Activated CD4-positive, alpha-beta T cell treated with anti-CD3 and anti-CD28 coated beads, Interleukin-2, amount 10 ng/mL, durations not matched to agents 24 days and 14 days (primary cell): ENCODE measurements at regions not wholly inside any gene's neighbourhood (a gene's known extent, or its start where the extent isn't known, plus 50 kb on each side); places are given as distances from the start of the nearest gene placed in this dataset.

Experiments used
- DNase-seq: peaks from one replicate; pipeline ENCODE4 v3.0.0; 2022
- H3K27ac Mint-ChIP-seq: one replicate; pipeline ENCODE4 v1.8.0; 2022; ENCODE audit warnings: mild to moderate bottlenecking, mixed read lengths
- H3K27me3 Mint-ChIP-seq: one replicate; pipeline ENCODE4 v1.8.0; 2022; ENCODE audit warnings: mixed read lengths
- H3K36me3 Mint-ChIP-seq: one replicate; pipeline ENCODE4 v1.8.0; 2022; ENCODE audit warnings: low read depth, mild to moderate bottlenecking, mixed read lengths
- H3K4me1 Mint-ChIP-seq: one replicate; pipeline ENCODE4 v1.8.0; 2021; ENCODE audit warnings: mixed read lengths
- H3K4me3 Mint-ChIP-seq: one replicate; pipeline ENCODE4 v1.8.0; 2022; ENCODE audit warnings: mild to moderate bottlenecking, moderate library complexity, mixed read lengths
- H3K9me3 Mint-ChIP-seq: one replicate; pipeline ENCODE4 v1.8.0; 2021; ENCODE audit warnings: mixed read lengths
- intact Hi-C: fragments of 100-400 bp; cut with micrococcal nuclease; formaldehyde crosslinking; loops from one replicate; pipeline ENCODE4 v1.15.1; 2023

DNA sequence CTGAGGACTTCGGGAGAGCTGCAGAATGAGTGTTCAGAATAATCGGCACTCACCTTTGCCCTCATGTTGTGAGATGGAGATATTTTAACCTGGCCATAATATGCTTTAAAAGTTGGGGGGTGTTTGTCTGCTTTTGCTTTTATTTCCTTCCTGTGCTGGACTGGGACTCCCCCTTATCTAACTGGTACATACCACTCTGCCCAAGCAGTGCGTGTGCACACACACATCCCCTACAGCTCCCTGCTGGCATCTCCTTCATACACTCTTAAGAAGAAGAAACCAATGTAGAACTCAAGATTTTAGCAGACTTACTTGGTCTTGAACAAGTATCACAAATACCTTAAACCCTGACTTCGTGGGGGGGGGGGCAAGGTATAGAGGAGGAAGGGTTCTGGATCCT is 146.2 kb upstream of the DMRT1 start:
- Mint-ChIP-seq H3K4me3 (no peak overlapping the region), H3K27ac (no peak overlapping the region), H3K4me1 (peaks cover 4% of the 10 kb centered on the region), H3K36me3 (no peaks in the 10 kb centered on the region), H3K27me3 (peaks cover 10% of the 10 kb centered on the region), H3K9me3 (no peaks in the 10 kb centered on the region)
- intact Hi-C loops = no loop called here
- DNase-seq = no peak

DNA sequence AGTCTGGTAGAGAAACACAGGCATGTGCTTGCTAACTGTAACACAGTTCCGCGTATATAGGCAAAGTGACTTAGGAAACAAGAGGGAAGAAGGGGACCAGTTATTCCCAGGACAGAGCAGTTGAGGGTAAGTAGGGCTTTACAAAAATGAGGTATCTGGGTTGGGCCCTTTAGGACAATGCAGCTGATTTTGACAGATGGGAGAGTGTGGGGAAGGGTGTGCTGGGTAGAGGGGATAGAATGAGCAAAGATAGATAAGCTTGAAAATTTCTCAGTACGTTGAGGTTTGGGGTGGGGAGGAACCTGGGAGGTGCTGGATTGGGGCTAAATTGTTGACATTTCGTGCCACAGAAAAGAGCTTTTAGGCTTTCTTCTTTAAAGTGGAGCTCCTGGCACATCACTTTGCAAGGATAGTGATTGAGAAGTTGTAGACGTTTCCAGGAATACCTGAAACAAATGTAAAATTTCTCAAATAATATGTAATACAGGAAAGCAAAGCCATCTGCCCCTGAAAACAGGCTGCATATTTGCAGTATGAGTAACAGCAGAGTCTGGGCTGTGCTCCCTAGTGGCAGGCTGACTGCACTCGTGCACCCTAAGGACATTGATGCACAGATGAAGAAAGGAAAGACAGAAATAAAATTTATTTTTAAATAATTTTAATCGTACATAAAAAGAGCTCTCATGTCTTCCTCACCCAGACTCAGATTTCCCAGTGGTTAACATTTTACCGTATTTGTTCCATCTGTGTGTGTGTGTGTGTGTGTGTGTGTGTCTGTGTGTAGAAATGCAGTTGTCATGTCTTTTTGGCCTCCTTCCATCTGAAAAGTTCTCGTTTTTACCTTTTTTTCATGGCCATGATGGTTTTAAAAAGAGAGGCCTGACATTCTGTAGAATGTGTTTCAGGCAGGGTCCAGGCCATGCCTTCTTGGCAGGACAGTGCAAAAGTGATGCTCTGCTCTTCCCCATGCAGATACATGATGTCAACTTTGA is 144.9 kb upstream of the DMRT1 start:
- no peak for DNase-seq
- H3K9me3 Mint-ChIP-seq = no peaks in the 10 kb centered on the region
- H3K4me1 Mint-ChIP-seq = peaks cover 4% of the 10 kb centered on the region
- no peak overlapping the region for H3K4me3 Mint-ChIP-seq
- intact Hi-C loops = no loop called here
- no peaks in the 10 kb centered on the region for H3K36me3 Mint-ChIP-seq
- H3K27ac Mint-ChIP-seq = no peak overlapping the region
- peaks cover 10% of the 10 kb centered on the region for H3K27me3 Mint-ChIP-seq

DNA sequence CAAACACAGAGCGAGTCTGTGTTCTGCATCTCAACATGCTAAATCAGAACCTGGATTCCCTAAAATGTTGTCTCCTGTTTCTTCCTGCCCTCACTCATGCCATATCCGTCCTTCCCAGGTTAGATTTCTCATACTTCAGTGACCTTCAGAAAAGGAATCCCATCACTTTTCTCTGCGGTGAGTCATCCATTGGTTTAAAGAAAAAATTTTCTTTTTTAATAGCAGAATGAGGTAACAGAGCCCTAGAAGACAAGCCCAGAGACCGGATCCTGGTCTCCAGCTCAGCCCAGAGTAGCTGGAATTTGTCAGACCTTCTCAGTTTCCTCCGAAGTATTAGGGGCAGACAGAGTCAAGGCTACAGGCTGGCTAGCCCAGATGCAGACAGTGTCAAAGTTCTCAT is 143.2 kb upstream of the DMRT1 start:
- Mint-ChIP-seq H3K27me3 (peaks cover 11% of the 10 kb centered on the region), H3K4me3 (no peak overlapping the region), H3K27ac (no peak overlapping the region), H3K4me1 (peaks cover 4% of the 10 kb centered on the region), H3K36me3 (no peaks in the 10 kb centered on the region), H3K9me3 (no peaks in the 10 kb centered on the region)
- intact Hi-C loops = no loop called here
- no peak for DNase-seq

DNA sequence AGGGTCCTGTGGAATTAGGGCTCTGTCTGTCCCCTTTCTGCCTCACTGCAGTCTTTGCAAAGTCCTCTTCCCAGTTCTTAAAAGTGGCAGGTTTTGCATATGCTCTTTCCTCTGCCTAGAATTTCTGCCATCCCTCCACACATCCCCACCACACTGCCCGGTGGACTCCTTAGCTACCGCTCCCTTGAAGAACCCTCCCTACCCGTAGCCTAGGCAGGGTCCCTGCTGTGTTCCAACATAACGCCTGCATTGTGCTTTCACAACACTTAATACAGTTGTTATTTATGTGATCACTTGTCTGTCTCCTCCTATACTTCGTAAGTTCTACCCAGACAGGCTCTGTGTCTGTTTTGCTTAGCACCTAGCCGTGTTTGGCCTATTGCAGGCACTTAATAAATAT is 142.5 kb upstream of the DMRT1 start:
- Mint-ChIP-seq H3K27me3 (peaks cover 8% of the 10 kb centered on the region), H3K36me3 (no peaks in the 10 kb centered on the region), H3K4me3 (no peak overlapping the region), H3K27ac (no peak overlapping the region), H3K9me3 (no peaks in the 10 kb centered on the region), H3K4me1 (no peaks in the 10 kb centered on the region)
- intact Hi-C loops = no loop called here
- no peak for DNase-seq

DNA sequence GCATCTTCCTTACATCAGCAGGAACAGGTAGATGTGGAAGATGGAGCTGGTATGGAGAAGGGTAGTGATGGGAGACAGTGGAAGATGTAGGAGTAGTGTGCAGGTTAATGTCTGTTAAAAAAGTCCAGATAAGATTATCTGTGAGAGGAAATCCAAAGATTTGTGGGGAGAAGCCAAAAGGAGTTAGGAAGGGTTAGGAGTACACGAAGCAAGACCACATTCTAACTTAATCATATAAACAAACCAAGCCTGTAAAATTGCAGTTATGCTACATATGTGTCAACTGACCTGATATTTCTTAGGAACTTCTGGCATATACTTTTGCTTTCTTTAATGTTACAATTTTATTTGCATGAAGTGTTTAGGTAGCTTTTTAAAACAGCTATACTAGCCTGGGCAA is 142.1 kb upstream of the DMRT1 start:
- Mint-ChIP-seq H3K27me3 (peaks cover 8% of the 10 kb centered on the region), H3K27ac (no peak overlapping the region), H3K36me3 (no peaks in the 10 kb centered on the region), H3K9me3 (no peaks in the 10 kb centered on the region), H3K4me3 (no peak overlapping the region), H3K4me1 (no peaks in the 10 kb centered on the region)
- intact Hi-C loops = no loop called here
- no peak for DNase-seq

DNA sequence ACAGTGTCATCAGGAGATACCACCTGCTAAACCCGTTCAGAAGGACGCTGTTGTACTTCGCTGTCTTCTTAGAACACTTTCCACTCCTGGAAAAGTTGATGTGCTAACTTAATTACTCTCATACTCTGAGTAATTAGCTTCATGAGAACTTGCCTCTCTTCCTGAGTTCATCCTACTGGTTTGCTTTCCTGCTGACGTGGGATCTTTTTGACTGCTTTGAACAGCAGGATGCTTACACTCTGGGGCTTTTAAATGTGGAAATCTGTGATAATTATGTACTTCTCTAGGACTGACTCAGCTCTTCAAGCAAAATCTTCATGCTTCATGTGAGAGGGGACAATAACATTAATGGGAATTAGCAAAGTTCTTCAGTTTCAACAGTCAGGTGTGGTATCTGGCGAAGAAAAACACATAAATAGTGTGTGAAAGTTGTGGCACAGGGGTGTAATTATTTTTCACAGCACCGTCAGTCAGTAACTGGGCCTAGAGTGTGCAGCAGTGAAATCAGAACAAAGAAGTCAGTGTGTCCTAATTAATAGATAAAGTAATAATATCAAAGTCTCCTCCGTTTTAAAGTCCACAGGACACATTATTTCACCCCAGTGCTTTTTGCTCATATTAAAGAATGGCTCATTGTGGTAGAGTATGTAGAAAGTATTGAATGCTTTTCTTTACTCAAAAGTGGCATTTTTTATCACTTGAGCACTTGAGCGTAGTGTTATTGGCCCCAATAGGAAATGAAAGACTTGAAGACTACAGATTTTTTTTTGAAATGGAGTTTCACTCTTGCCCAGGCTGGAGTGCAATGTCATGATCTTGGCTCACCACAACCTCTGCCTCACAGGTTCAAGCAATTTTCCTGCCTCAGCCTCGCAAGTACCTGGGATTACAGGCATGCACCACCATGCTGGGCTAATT is 140.9 kb upstream of the DMRT1 start:
- Mint-ChIP-seq H3K36me3 (no peaks in the 10 kb centered on the region), H3K9me3 (no peaks in the 10 kb centered on the region), H3K4me1 (no peaks in the 10 kb centered on the region), H3K27ac (no peak overlapping the region), H3K27me3 (peaks cover 8% of the 10 kb centered on the region), H3K4me3 (no peak overlapping the region)
- DNase-seq = no peak
- intact Hi-C loops = no loop called here

DNA sequence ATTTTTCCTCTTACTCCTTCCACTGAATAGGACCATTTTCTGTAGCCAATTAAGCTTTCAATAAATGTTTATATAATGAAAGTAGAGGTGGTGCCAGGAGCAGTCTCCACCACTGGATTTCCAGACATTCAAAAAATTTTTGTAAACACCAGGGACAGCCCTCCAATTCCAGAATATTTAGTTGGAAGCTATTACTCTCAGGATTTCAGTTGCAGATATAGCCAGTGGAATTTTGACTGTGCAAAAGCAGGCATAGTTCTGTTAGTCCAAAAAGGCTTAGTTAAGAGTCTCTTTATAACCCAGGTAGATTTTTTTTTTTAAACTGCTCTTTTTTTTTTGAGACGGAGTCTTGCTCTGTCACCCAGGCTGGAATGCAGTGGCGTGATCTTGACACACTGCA is 138.1 kb upstream of the DMRT1 start:
- intact Hi-C loops = no loop called here
- Mint-ChIP-seq H3K36me3 (no peaks in the 10 kb centered on the region), H3K4me1 (peaks cover 10% of the 10 kb centered on the region), H3K27me3 (peaks cover 16% of the 10 kb centered on the region), H3K27ac (no peak overlapping the region), H3K9me3 (no peaks in the 10 kb centered on the region), H3K4me3 (no peak overlapping the region)
- no peak for DNase-seq

DNA sequence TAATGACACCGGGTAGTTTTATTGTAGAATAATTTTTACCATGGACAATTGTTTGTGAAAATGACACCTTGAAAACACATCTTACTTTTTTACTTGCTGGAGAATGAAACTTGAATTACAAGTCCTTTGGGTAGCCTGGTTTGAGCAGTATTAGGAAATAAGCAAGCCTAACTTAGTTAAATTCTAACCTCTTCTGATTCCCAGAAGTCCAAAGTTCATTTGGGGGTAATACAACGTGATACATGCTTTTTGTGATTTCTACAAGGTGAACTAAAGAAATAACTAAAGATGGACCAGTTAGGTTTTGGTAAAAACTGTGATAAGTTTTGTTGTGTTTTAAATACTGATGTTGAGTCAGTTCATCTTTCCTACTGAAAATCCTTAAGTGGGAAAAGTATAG is 135.4 kb upstream of the DMRT1 start:
- intact Hi-C loops = no loop called here
- Mint-ChIP-seq H3K27me3 (peaks cover 18% of the 10 kb centered on the region), H3K4me1 (peaks cover 10% of the 10 kb centered on the region), H3K4me3 (peak overlapping the region; percentile 87), H3K27ac (peak overlapping the region; percentile 78), H3K36me3 (peaks cover 3% of the 10 kb centered on the region), H3K9me3 (no peaks in the 10 kb centered on the region)
- DNase-seq = no peak

DNA sequence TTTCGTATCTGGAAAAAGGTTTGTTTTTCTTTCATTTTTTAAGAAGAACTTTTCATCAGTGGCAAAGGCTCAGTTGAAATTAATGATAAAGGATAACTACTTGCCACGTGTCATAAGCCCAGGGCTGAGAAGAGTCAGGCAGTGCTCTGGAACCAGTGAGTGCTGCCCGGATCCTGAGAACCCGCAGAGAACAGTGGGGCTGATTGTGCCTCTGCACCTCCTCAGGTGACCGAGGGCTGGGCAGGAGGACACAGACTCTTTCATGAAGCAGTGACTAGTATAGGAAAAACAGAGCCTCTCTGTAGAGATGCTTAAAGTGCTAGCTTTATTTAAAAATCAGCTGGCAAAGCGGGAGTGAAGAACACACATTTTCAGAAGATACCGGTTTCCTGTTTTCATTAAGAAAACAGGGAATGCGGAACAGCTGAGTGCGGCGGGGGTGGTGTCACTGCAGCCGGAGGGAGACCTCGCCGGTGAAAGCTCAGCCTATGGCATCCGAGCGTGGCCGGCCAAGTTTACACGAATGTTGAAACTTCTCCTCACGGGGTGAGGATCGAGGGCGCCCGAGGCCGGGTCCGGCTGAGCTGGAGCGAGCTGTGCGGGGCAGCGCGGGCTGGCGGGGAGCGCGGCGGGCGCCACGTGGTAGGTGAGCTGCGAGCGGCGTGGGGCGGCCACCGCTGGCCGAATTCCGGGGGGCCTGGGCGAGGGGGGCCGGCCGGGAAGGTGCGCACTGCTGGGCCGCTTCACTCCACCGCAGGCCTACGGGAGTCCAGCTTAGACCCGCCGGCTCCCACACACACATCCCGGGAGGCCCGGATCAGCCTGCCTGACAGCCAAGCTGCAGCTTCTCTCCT is 134.7 kb upstream of the DMRT1 start:
- Mint-ChIP-seq H3K4me3 (peak overlapping the region; percentile 87), H3K4me1 (peaks cover 10% of the 10 kb centered on the region), H3K27me3 (peaks cover 18% of the 10 kb centered on the region), H3K9me3 (no peaks in the 10 kb centered on the region), H3K36me3 (peaks cover 3% of the 10 kb centered on the region), H3K27ac (peak overlapping the region; percentile 78)
- intact Hi-C loops = no loop called here
- peak; percentile 77 for DNase-seq

DNA sequence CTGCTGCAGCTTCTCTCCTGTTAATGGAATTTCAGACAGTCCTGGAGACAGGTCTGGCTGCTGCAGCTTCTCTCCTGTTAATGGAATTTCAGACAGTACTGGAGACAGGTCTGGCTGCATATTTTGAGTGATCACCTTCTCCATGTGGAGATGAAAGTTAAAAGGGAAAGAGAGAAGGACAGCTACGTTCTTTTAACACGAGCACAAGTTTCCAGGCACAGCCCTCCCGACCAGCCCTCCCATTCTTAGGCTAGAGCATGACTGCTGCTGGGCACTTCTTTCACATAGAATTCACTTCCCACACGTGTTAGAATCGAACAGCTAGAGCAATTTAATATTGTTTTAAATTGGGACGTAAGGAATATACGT is 133.3 kb upstream of the DMRT1 start:
- H3K9me3 Mint-ChIP-seq = no peaks in the 10 kb centered on the region
- H3K4me1 Mint-ChIP-seq = peaks cover 10% of the 10 kb centered on the region
- DNase-seq = no peak
- H3K27ac Mint-ChIP-seq = no peak overlapping the region
- H3K4me3 Mint-ChIP-seq = no peak overlapping the region
- H3K36me3 Mint-ChIP-seq = peaks cover 3% of the 10 kb centered on the region
- H3K27me3 Mint-ChIP-seq = peaks cover 16% of the 10 kb centered on the region
- intact Hi-C loops = no loop called here

DNA sequence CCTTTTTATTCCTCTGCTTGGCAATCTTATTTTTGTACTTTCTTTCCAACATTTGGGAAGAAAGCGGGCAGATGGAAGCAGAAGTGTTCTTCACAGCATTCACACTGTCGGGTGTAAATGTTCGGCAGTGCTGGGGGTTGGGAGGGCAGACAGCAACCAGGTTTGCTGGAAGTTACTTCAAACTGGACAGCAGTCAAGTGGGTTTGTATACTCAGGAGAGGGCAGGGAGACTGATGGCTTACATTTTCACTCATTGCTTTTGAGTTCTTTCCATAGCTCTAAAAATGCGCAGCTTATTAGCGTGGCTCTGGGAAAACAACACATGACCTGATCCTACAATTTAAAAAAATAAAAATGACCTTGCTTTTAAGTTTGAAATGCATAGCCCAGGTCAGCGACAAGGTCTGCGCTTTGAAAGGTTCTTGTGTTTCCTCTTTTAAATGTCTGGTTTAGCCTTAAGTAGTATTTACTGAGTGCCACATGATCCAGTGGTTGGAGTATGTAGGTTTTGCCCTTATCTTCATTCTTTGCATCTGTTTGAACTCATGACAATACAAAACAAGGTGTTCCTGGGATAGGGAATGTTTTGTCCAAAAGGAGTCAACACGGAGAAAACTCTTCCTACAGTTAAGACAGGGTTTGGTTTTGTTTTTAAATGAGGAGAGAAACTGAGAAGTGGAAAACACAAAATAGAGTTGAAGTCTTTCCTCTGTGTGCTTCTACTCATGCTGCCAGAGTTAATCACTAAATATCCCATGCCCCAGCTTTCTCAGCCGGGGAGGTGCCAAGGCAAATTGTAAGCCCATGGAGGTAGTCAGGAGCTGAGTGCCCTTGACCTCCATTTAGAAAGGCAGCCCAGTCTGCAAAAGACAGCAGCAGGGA is 132.7 kb upstream of the DMRT1 start:
- Mint-ChIP-seq H3K4me1 (peaks cover 10% of the 10 kb centered on the region), H3K27me3 (peaks cover 16% of the 10 kb centered on the region), H3K4me3 (no peak overlapping the region), H3K9me3 (no peaks in the 10 kb centered on the region), H3K36me3 (peaks cover 3% of the 10 kb centered on the region), H3K27ac (no peak overlapping the region)
- intact Hi-C loops = no loop called here
- no peak for DNase-seq

DNA sequence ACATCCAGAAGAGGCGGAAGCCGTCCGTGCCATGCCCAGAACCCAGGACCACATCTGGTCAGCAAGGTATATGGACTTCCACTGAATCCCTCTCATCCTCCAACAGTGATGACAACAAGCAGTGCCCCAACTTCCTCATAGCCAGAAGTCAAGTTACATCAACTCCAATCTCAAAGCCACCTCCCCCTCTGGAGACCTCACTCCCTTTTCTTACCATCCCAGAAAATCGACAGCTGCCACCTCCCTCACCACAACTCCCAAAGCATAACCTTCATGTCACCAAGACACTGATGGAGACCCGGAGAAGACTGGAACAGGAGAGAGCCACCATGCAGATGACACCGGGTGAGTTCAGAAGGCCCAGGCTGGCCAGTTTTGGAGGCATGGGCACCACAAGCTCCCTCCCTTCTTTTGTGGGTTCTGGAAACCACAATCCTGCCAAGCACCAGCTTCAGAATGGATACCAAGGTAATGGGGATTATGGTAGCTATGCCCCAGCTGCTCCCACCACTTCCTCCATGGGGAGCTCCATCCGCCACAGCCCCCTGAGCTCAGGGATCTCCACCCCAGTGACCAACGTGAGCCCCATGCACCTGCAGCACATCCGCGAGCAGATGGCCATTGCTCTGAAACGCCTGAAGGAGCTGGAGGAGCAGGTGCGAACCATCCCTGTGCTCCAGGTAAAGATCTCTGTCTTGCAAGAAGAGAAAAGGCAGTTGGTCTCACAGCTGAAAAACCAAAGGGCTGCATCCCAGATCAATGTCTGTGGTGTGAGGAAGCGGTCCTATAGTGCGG is 130.3 kb upstream of the DMRT1 start:
- DNase-seq = no peak
- H3K36me3 Mint-ChIP-seq = peaks cover 3% of the 10 kb centered on the region
- no peak overlapping the region for H3K27ac Mint-ChIP-seq
- H3K27me3 Mint-ChIP-seq = peaks cover 16% of the 10 kb centered on the region
- intact Hi-C loops = no loop called here
- H3K4me1 Mint-ChIP-seq = peaks cover 6% of the 10 kb centered on the region
- no peak overlapping the region for H3K4me3 Mint-ChIP-seq
- H3K9me3 Mint-ChIP-seq = no peaks in the 10 kb centered on the region
